Ovary (tissue), 3 donors: ENCODE measurements at regions not wholly inside any gene's neighbourhood (a gene's known extent, or its start where the extent isn't known, plus 50 kb on each side); places are given as distances from the start of the nearest gene placed in this dataset.

Experiments
- EP300 ChIP-seq: sonication (generic); formaldehyde crosslinking; IDR thresholded peaks from one replicate; pipeline ENCODE4 v1.6.1; 2017; ENCODE audit warnings: antibody characterized with exemption
- POLR2A ChIP-seq: fragments of 450-650 bp; IDR thresholded peaks from one replicate; pipeline ENCODE4 v1.6.1; 2017; ENCODE audit warnings: antibody characterized with exemption, mild to moderate bottlenecking, moderate library complexity
- TF ChIP-seq, protein P1 (sequence below), 3 donors: fragments of 450-650 bp in 2 of 3; fragments of 200-600 bp in 1 of 3; IDR thresholded peaks; one replicate each; pipeline versions ENCODE4 v1.5.1 to v1.8.0; 2016 to 2022; ENCODE audit warnings: antibody characterized with exemption in 3 of 3, mild to moderate bottlenecking in 1 of 3
- donor health status: DM: no; HTN: no; CAD: no.

- TF ChIP-seq, protein P1, sequence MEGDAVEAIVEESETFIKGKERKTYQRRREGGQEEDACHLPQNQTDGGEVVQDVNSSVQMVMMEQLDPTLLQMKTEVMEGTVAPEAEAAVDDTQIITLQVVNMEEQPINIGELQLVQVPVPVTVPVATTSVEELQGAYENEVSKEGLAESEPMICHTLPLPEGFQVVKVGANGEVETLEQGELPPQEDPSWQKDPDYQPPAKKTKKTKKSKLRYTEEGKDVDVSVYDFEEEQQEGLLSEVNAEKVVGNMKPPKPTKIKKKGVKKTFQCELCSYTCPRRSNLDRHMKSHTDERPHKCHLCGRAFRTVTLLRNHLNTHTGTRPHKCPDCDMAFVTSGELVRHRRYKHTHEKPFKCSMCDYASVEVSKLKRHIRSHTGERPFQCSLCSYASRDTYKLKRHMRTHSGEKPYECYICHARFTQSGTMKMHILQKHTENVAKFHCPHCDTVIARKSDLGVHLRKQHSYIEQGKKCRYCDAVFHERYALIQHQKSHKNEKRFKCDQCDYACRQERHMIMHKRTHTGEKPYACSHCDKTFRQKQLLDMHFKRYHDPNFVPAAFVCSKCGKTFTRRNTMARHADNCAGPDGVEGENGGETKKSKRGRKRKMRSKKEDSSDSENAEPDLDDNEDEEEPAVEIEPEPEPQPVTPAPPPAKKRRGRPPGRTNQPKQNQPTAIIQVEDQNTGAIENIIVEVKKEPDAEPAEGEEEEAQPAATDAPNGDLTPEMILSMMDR (IDR thresholded peaks at IDR 0.05), result no peak
- no peak for TF ChIP-seq POLR2A
- no peak for TF ChIP-seq EP300
Measured at GRCh38 chr3:87996882-87997281, 61.9 kb downstream of the CGGBP1 start.
